Stomach smooth muscle (tissue), 2 donors: ENCODE measurements at regions not wholly inside any gene's neighbourhood (a gene's known extent, or its start where the extent isn't known, plus 50 kb on each side); places are given as distances from the start of the nearest gene placed in this dataset.
"Not testable (repeated sequence)": the region's sequence is repeated elsewhere in the genome, so short reads cannot be mapped to it uniquely, and the experiment has no call there.

Experiments used
- H3K27ac ChIP-seq: one replicate; pipeline ENCODE4 v1.7.0; 2013; ENCODE audit warnings: mild to moderate bottlenecking, low read length, inconsistent platforms
- H3K27me3 ChIP-seq, 2 donors: one replicate each; pipeline ENCODE4 v1.7.0; 2013; ENCODE audit warnings: low read length in 2 of 2; ENCODE audit not compliant: insufficient read depth in 2 of 2, control insufficient read depth in 1 of 2
- H3K36me3 ChIP-seq, 2 donors: one replicate each; pipeline ENCODE4 v1.7.0; 2013; ENCODE audit warnings: low read length in 2 of 2; ENCODE audit not compliant: control insufficient read depth in 2 of 2, insufficient read depth in 2 of 2
- H3K4me1 ChIP-seq: one replicate; pipeline ENCODE4 v1.7.0; 2013; ENCODE audit warnings: low read length; ENCODE audit not compliant: control insufficient read depth, insufficient read depth
- H3K4me3 ChIP-seq, 2 donors: one replicate each; pipeline ENCODE4 v1.7.0; 2013; ENCODE audit warnings: low read length in 2 of 2
- H3K9ac ChIP-seq, 2 donors: one replicate each; pipeline ENCODE4 v1.7.0; 2013; ENCODE audit warnings: low read length in 2 of 2, mild to moderate bottlenecking in 1 of 2
- H3K9me3 ChIP-seq, 2 donors: one replicate each; pipeline ENCODE4 v1.7.0; 2013; ENCODE audit warnings: low read length in 2 of 2; ENCODE audit not compliant: control insufficient read depth in 2 of 2
- donor health status: healthy.
- donor health status: Pancreatic carcinoma.

- Histone ChIP-seq H3K4me3 (no peak overlapping the region), H3K27ac (no peak overlapping the region), H3K9ac (no peak overlapping the region), H3K4me1 (no peaks in the 10 kb centered on the region), H3K27me3 (peaks cover 0 to 2% of the 10 kb centered on the region in 2 donors), H3K9me3 (peaks cover 11 to 12% of the 10 kb centered on the region in 2 donors), H3K36me3 (no peaks in the 10 kb centered on the region)
Measured at GRCh38 chr21:41573902-41574690, 66.1 kb upstream of the TMPRSS2 start.

DNA sequence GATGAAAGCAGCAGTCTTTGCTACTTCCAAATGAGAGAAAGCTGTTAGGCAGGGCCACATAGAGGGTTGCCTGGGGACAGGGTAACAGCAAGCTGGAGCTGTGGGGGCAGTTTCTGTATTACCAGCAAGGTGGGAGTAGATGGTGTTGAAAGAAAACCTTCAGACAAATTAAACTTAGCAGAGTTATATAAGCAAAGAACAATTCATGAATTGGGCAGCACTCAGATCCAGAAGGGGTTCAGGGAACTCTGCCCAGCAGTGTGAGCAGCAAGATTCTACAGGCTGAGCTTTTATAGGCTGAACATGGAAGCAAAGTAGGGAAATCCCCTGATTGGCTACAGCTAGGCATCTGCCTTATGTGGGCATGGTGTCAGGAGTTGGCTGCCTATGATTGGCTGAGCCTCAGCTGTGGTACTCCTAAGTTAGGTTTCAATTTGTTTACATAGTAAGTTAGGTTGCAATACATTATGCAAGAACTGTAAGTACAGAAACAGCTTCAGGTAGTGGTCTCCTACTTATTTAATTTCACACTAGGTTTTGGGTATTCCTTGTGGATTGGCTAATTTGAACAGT, 64.1 kb upstream of the TMPRSS2 start:
- Histone ChIP-seq H3K9me3 (peaks cover 8 to 12% of the 10 kb centered on the region in 2 donors), H3K4me3 (no peak overlapping the region), H3K36me3 (no peaks in the 10 kb centered on the region), H3K27me3 (peaks cover 2 to 3% of the 10 kb centered on the region in 2 donors), H3K9ac (no peak overlapping the region), H3K4me1 (no peaks in the 10 kb centered on the region), H3K27ac (no peak overlapping the region)

DNA sequence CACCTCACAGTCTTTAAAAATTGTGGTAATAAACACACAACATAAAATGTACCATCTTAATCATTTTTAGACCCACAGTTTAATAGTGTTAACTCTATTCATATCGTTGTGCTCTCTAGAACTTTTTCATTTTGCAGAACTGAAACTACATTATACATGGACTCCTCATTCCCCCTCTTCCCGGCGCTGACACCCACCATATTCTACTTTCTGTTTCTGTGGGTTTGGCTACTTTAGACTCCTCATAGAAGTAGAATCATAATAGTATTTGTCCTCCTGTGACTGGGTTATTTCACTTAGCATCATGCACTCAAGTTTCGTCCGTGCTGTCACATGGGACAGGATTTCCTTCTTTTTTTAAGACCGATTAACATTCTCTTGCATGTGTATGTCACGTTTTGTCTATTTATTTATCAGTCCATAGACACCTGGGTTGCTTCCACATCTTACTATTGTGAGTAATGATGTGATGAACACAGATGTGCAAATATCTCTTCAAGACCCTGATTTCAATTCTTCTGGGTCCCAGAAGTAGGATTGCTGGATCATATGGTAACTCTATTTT, 62.9 kb upstream of the TMPRSS2 start:
- Histone ChIP-seq H3K36me3 (no peaks in the 10 kb centered on the region), H3K4me1 (no peaks in the 10 kb centered on the region), H3K27ac (no peak overlapping the region), H3K4me3 (no peak overlapping the region), H3K9me3 (peaks cover 7 to 8% of the 10 kb centered on the region in 2 donors), H3K9ac (no peak overlapping the region), H3K27me3 (peaks cover 2 to 3% of the 10 kb centered on the region in 2 donors)

GRCh38 chr21:41568606-41569385, 60.8 kb upstream of the TMPRSS2 start:
- Histone ChIP-seq H3K4me1 (no peaks in the 10 kb centered on the region), H3K9me3 (peaks cover 4 to 7% of the 10 kb centered on the region in 2 donors), H3K27me3 (peaks cover 0 to 3% of the 10 kb centered on the region in 2 donors), H3K9ac (no peak overlapping the region), H3K27ac (no peak overlapping the region), H3K36me3 (no peaks in the 10 kb centered on the region), H3K4me3 (no peak overlapping the region)

- no peaks in the 10 kb centered on the region for H3K4me1 ChIP-seq
- H3K9ac ChIP-seq, result no peak overlapping the region
- no peaks in the 10 kb centered on the region for H3K36me3 ChIP-seq
- H3K27ac ChIP-seq, result no peak overlapping the region
- peaks cover 1 to 3% of the 10 kb centered on the region in 2 donors for H3K27me3 ChIP-seq
- H3K9me3 ChIP-seq, result peaks cover 4 to 7% of the 10 kb centered on the region in 2 donors
- H3K4me3 ChIP-seq, result no peak overlapping the region
Measured at GRCh38 chr21:41567901-41568510, 60.0 kb upstream of the TMPRSS2 start.

- H3K27me3 ChIP-seq, H3K9me3 ChIP-seq, H3K9ac ChIP-seq, H3K4me3 ChIP-seq, H3K27ac ChIP-seq, H3K36me3 ChIP-seq, H3K4me1 ChIP-seq: not testable (repeated sequence)
Measured at GRCh38 chr21:41567237-41567636, 59.3 kb upstream of the TMPRSS2 start.

DNA sequence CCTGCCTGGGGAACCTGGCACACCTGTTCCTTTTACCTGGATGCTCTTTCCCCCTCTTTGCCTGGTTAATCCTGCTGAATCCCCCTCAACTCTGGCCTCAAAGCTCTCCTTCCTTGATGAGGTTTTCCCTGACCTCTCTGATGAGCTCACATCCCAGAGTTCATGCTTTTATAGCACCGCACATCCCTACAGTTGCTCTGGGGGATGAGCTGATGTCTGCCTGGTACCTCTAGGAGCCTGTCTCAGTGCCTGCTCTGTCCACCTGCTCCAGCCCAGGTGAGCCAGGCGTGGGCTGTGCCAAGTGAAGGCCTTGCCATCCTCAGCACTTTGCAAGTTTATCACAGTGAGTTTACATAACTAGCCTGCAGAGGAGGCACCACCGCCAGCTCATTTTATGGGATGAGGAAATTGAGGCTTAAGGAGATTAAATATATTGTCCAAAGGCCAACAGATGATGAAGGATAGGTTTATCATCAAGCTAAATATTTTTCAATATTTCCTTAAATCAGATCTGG, 58.6 kb upstream of the TMPRSS2 start:
- H3K4me1 ChIP-seq, result no peaks in the 10 kb centered on the region
- no peaks in the 10 kb centered on the region for H3K36me3 ChIP-seq
- no peak overlapping the region for H3K27ac ChIP-seq
- peaks cover 2 to 3% of the 10 kb centered on the region in 2 donors for H3K27me3 ChIP-seq
- no peak overlapping the region for H3K4me3 ChIP-seq
- peaks cover 0 to under 1% of the 10 kb centered on the region in 2 donors for H3K9me3 ChIP-seq
- no peak overlapping the region for H3K9ac ChIP-seq

DNA sequence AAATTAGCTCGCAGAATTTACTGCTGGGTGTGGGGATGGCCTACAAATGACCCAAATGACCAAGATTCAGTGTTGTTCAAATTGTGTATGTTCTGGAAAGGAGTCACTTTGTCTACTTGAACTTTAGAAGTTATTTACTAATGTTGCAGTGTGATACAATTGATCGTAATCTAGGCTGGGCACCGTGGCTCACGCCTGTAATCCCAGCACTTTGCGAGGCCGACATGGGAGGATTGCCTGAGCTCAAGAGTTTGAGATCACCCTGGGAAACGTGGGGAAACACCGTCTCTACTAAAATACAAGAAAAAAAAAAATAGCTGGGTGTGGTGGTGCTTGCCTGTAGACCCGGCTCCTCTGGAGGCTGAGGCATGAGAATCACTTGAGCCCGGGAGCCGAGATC, 57.6 kb upstream of the TMPRSS2 start:
- H3K27me3 ChIP-seq, result peaks cover 2 to 6% of the 10 kb centered on the region in 2 donors
- no peak overlapping the region for H3K9ac ChIP-seq
- no peaks in the 10 kb centered on the region for H3K9me3 ChIP-seq
- H3K36me3 ChIP-seq, result no peaks in the 10 kb centered on the region
- H3K27ac ChIP-seq, result no peak overlapping the region
- H3K4me3 ChIP-seq, result no peak overlapping the region
- H3K4me1 ChIP-seq, result no peaks in the 10 kb centered on the region

GRCh38 chr21:41564871-41565274, 56.9 kb upstream of the TMPRSS2 start:
- peaks cover 2 to 6% of the 10 kb centered on the region in 2 donors for H3K27me3 ChIP-seq
- H3K36me3 ChIP-seq, result no peaks in the 10 kb centered on the region
- H3K27ac ChIP-seq, result no peak overlapping the region
- no peaks in the 10 kb centered on the region for H3K9me3 ChIP-seq
- no peak overlapping the region for H3K4me3 ChIP-seq
- no peaks in the 10 kb centered on the region for H3K4me1 ChIP-seq
- no peak overlapping the region for H3K9ac ChIP-seq
